Neuron (in vitro differentiated cells): ENCODE measurements at regions not wholly inside any gene's neighbourhood (a gene's known extent, or its start where the extent isn't known, plus 50 kb on each side); places are given as distances from the start of the nearest gene placed in this dataset.

Experiments
- H2AFZ ChIP-seq: one replicate; pipeline ENCODE4 v1.6.1; 2013; ENCODE audit warnings: low read depth, mild to moderate bottlenecking, inconsistent platforms, low read length, moderate library complexity
- H3K27me3 ChIP-seq: one replicate; pipeline ENCODE4 v1.6.1; 2013; ENCODE audit warnings: low read length; ENCODE audit not compliant: insufficient read depth
- H3K36me3 ChIP-seq: one replicate; pipeline ENCODE4 v1.6.1; 2013; ENCODE audit warnings: low read length; ENCODE audit not compliant: insufficient read depth
- H3K4me1 ChIP-seq: one replicate; pipeline ENCODE4 v1.6.1; 2013; ENCODE audit warnings: low read length; ENCODE audit not compliant: insufficient read depth
- H3K4me3 ChIP-seq: 2 replicates; pipeline ENCODE4 v1.5.1; 2013; ENCODE audit warnings: mild to moderate bottlenecking, low read length, moderate library complexity
- H3K9me3 ChIP-seq: one replicate; pipeline ENCODE4 v1.6.1; 2013; ENCODE audit warnings: low read length

DNA sequence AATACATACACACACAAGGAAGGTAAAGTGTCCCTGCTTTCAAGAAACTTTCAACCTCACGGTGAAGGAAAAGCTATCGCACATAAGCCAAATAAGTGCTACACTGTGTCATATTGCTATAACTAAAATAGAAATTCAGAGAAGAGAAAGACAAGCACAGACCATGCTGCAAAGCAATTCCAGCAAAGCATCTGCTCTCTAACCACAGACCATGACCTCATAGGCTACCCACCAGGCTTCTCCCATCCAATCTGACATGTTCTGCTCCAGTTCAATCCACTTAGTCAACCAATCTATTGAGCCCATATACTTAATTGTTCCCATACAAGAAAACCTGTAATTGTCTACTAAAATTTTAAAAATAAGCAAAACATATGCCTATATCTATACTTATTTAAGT lies 211.3 kb downstream of the BARHL2 start:
- H3K27me3 ChIP-seq: peaks cover 3% of the 10 kb centered on the region
- no peak overlapping the region for H3K4me3 ChIP-seq
- no peaks in the 10 kb centered on the region for H3K9me3 ChIP-seq
- peaks cover 20% of the 10 kb centered on the region for H3K4me1 ChIP-seq
- H2AFZ ChIP-seq: no peak overlapping the region
- H3K36me3 ChIP-seq: no peaks in the 10 kb centered on the region

GRCh38 chr1:90504509-90504908 lies 212.6 kb downstream of the BARHL2 start:
- no peak overlapping the region for H2AFZ ChIP-seq
- H3K27me3 ChIP-seq: peaks cover 8% of the 10 kb centered on the region
- H3K4me1 ChIP-seq: peaks cover 22% of the 10 kb centered on the region
- no peaks in the 10 kb centered on the region for H3K9me3 ChIP-seq
- H3K36me3 ChIP-seq: no peaks in the 10 kb centered on the region
- no peak overlapping the region for H3K4me3 ChIP-seq

DNA sequence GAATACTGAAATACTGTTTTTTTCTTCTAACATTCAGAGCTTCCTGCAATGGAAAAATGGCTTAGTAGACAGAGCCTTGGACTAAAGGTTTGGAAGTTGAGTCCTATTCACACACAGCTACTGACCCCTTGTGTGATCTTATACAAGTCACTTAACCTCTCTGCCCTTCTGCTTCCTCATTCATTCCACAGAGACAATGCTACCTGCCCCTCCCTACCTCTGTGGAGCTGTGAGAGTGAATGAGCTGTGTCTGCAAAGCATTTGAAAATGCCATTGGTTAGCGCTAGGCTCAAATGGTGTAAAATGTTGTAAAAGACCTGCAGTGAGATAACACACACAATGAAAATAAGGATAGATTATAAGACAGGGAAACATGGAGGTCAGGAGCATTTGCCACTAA lies 214.4 kb downstream of the BARHL2 start:
- Histone ChIP-seq H3K36me3 (no peaks in the 10 kb centered on the region), H2AFZ (no peak overlapping the region), H3K27me3 (peaks cover 8% of the 10 kb centered on the region), H3K9me3 (no peaks in the 10 kb centered on the region), H3K4me3 (no peak overlapping the region), H3K4me1 (peaks cover 22% of the 10 kb centered on the region)

- Histone ChIP-seq H2AFZ (no peak overlapping the region), H3K4me3 (no peak overlapping the region), H3K9me3 (no peaks in the 10 kb centered on the region), H3K27me3 (peaks cover 8% of the 10 kb centered on the region), H3K4me1 (peaks cover 22% of the 10 kb centered on the region), H3K36me3 (no peaks in the 10 kb centered on the region)
These were observed 214.9 kb downstream of the BARHL2 start for GRCh38 chr1:90502194-90502593.

- no peak overlapping the region for H2AFZ ChIP-seq
- H3K9me3 ChIP-seq: no peaks in the 10 kb centered on the region
- H3K36me3 ChIP-seq: no peaks in the 10 kb centered on the region
- peaks cover 22% of the 10 kb centered on the region for H3K4me1 ChIP-seq
- peaks cover 8% of the 10 kb centered on the region for H3K27me3 ChIP-seq
- no peak overlapping the region for H3K4me3 ChIP-seq
These were observed 215.8 kb downstream of the BARHL2 start for GRCh38 chr1:90501281-90501680.

GRCh38 chr1:90494748-90495282 lies 222.3 kb downstream of the BARHL2 start:
- no peak overlapping the region for H2AFZ ChIP-seq
- H3K9me3 ChIP-seq: no peaks in the 10 kb centered on the region
- no peaks in the 10 kb centered on the region for H3K27me3 ChIP-seq
- H3K4me3 ChIP-seq: no peak overlapping the region
- no peaks in the 10 kb centered on the region for H3K4me1 ChIP-seq
- H3K36me3 ChIP-seq: no peaks in the 10 kb centered on the region

GRCh38 chr1:90488451-90488850 lies 228.7 kb downstream of the BARHL2 start:
- Histone ChIP-seq H2AFZ (no peak overlapping the region), H3K36me3 (no peaks in the 10 kb centered on the region), H3K4me3 (no peak overlapping the region), H3K27me3 (no peaks in the 10 kb centered on the region), H3K9me3 (no peaks in the 10 kb centered on the region), H3K4me1 (no peaks in the 10 kb centered on the region)

GRCh38 chr1:90486996-90487395 lies 230.1 kb downstream of the BARHL2 start:
- Histone ChIP-seq H3K4me3 (no peak overlapping the region), H3K4me1 (no peaks in the 10 kb centered on the region), H3K9me3 (no peaks in the 10 kb centered on the region), H3K36me3 (no peaks in the 10 kb centered on the region), H2AFZ (no peak overlapping the region), H3K27me3 (no peaks in the 10 kb centered on the region)

DNA sequence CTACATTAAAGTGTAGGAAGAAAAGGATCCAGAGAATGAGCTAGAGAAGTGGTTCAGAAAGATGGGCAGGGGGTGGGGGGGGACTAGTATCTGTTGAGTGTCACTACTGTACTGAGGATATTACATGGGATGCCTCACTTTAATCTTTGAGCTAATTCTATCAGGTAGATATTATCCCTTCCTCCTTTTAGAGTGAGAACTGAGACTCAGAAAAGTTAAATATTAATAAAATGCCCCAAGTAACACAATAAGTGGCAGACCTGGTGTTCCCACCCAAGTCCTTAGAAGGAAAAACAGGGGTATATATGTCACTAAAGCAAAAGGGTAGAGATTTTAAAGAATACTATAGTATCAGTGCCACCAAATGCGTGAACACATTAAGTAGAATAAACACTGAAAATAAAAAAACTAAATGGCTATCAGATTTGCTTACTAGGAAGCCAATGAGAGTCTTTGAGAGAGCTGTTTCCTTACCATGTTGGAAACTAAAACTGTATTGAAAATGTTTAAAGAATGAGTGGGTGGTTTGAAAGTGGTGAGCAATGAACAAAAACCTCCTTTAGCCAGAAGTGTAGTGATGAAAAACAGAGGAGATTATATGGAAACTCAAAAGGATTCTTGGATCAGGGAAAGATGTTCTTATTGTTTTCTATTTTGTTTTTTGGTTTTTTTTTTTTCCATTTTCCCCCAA lies 230.8 kb downstream of the BARHL2 start:
- no peaks in the 10 kb centered on the region for H3K9me3 ChIP-seq
- H3K4me1 ChIP-seq: no peaks in the 10 kb centered on the region
- H3K36me3 ChIP-seq: no peaks in the 10 kb centered on the region
- H3K27me3 ChIP-seq: no peaks in the 10 kb centered on the region
- H3K4me3 ChIP-seq: no peak overlapping the region
- H2AFZ ChIP-seq: no peak overlapping the region

DNA sequence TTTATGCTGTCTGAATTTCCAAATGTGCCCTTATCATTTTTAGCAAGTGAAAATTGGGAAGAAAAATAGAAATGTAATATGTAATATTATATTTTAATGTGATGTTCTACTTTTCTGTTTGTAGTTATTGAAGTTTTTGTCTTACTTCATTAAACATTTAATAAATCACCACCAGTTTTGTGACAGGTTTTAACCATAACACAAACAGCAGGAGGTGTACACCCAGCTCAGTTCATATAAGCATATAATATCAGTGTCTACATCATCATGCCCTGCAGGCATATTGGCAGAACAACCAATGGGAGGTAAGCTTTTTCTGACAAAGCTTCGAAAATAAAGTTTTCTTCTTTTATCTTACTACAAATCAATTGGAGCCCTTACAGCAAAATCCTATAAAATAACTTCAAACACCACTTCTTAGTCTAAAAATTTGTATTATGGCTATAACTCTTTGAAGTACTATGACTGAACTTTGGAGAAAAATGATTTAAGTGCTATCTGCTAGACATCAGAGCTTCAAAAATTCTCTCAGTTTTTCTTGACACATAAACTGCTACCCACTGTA lies 236.7 kb downstream of the BARHL2 start:
- Histone ChIP-seq H3K27me3 (no peaks in the 10 kb centered on the region), H3K9me3 (no peaks in the 10 kb centered on the region), H3K4me3 (no peak overlapping the region), H3K36me3 (no peaks in the 10 kb centered on the region), H2AFZ (no peak overlapping the region), H3K4me1 (no peaks in the 10 kb centered on the region)

GRCh38 chr1:90476994-90477393 lies 240.1 kb downstream of the BARHL2 start:
- no peaks in the 10 kb centered on the region for H3K27me3 ChIP-seq
- no peaks in the 10 kb centered on the region for H3K4me1 ChIP-seq
- no peaks in the 10 kb centered on the region for H3K9me3 ChIP-seq
- H2AFZ ChIP-seq: no peak overlapping the region
- H3K4me3 ChIP-seq: no peak overlapping the region
- no peaks in the 10 kb centered on the region for H3K36me3 ChIP-seq

DNA sequence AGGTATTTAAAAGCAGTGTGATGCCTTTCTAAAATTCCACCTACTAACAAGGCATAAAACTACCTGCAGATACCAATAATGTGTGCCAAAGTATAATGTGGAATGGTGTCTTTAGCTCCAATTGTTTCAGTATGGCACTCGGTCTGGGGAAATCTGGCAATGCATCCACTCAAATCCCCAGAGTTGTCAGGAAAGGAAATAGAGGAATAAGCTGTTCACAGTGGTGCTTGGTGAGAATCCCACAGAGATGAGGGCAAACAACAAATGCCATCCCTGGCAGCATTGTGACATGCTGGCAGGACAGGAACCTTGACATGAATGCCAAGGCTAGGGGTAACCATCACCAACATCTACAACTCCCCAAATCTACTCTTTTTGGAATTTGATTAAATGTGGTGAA lies 240.7 kb downstream of the BARHL2 start:
- Histone ChIP-seq H3K4me1 (no peaks in the 10 kb centered on the region), H3K4me3 (no peak overlapping the region), H3K36me3 (no peaks in the 10 kb centered on the region), H3K9me3 (no peaks in the 10 kb centered on the region), H2AFZ (no peak overlapping the region), H3K27me3 (no peaks in the 10 kb centered on the region)

- H3K27me3 ChIP-seq: no peaks in the 10 kb centered on the region
- no peaks in the 10 kb centered on the region for H3K9me3 ChIP-seq
- H3K4me1 ChIP-seq: no peaks in the 10 kb centered on the region
- H3K4me3 ChIP-seq: no peak overlapping the region
- no peak overlapping the region for H2AFZ ChIP-seq
- no peaks in the 10 kb centered on the region for H3K36me3 ChIP-seq
These were observed 241.5 kb downstream of the BARHL2 start for GRCh38 chr1:90475631-90476030.

DNA sequence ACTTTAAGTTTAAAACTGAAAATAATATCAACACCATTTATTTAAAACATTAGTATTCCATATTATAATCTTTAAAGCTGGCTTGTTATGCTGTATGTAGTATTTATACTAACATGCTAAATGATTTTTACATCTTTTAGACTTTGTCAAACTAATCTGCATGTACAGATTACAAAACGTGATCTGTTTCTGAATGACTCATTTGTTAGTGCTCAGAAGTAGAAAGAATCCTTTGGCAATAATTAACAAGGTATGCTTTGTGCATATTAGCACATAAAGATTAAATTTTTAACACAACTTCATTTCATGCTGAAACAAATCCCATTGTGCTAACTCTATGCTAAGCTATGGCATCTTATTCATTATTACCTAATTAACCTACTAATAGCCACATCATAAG lies 242.4 kb downstream of the BARHL2 start:
- Histone ChIP-seq H3K9me3 (no peaks in the 10 kb centered on the region), H3K4me1 (no peaks in the 10 kb centered on the region), H3K27me3 (no peaks in the 10 kb centered on the region), H2AFZ (no peak overlapping the region), H3K4me3 (no peak overlapping the region), H3K36me3 (no peaks in the 10 kb centered on the region)
